IPS DF 6.9 (cell line): ENCODE measurements at regions not wholly inside any gene's neighbourhood (a gene's known extent, or its start where the extent isn't known, plus 50 kb on each side); places are given as distances from the start of the nearest gene placed in this dataset.

Source experiments
- DNase-seq: peaks from one replicate; pipeline ENCODE4 v3.0.0-alpha.2; 2013; ENCODE audit warnings: low read depth, low spot score
- H3K27ac ChIP-seq: one replicate; pipeline ENCODE4 v1.5.1; 2013; ENCODE audit warnings: low read length, control low read depth
- H3K27me3 ChIP-seq: 2 replicates; pipeline ENCODE4 v1.6.1; 2013; ENCODE audit warnings: mild to moderate bottlenecking, low read length; ENCODE audit not compliant: control insufficient read depth, insufficient read depth
- H3K36me3 ChIP-seq: 2 replicates; pipeline ENCODE4 v1.6.1; 2013; ENCODE audit warnings: low read length; ENCODE audit not compliant: control insufficient read depth, insufficient read depth
- H3K4me1 ChIP-seq: 2 replicates; pipeline ENCODE4 v1.6.1; 2013; ENCODE audit warnings: low read length; ENCODE audit not compliant: control insufficient read depth, insufficient read depth
- H3K4me3 ChIP-seq: 2 replicates; pipeline ENCODE4 v1.5.1; 2013; ENCODE audit warnings: mild to moderate bottlenecking, low read length
- H3K9me3 ChIP-seq: 2 replicates; pipeline ENCODE4 v1.6.1; 2013; ENCODE audit warnings: low read length, inconsistent platforms; ENCODE audit not compliant: control insufficient read depth, insufficient read depth
- WGBS: extraction: QIAGEN DNeasy Blood & Tissue Kit; methylation state at CpG from one replicate; pipeline ENCODE4 v1.1.7; 2013; ENCODE audit warnings: mixed read lengths, missing lambda C conversion rate; ENCODE audit not compliant: insufficient read length, insufficient coverage; 5-methylcytosine and 5-hydroxymethylcytosine counted together

DNA sequence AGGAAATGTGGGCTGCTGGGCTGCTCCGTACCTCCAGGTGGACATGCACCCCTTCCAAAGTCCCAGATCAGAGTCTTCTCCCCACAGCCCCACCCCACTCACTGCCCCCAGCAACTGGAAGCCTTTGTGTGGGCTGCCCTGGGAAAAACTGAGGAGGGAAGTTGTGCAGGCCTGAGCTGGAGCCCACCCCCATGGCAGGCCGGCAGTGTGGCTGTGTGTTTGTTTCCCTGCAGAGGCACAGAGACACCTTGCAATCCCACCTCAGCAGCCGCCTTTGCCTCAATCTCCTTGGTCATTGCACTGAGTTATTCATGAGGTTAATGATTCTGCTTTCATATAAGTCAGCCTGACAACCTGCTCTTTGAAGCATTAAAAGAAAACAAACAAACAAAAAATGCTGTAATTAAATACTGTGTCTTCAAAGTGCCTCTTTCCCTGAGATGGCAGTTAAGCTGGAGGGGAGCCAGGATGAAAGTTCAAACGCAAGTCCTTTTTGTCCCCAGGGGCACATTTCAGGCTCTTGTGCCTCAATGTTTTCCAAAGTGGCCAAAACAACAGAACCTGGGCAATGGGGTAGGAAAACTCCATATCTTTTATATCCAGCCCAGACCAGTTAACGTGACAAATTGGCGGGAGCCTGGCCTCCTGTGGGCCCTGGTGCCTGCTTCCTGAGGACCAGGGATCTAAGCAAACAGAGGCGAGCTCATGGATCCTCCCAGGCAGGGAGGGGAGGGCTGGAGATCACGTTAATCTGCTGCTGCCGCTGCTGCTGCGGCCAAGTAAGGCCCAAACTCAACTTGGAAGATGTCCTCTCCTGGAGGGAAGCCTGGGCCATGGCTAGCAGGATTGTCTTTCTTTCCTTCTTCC, 51.9 kb upstream of the TSPAN11 start:
- Histone ChIP-seq H3K36me3 (no peaks in the 10 kb centered on the region), H3K27me3 (no peaks in the 10 kb centered on the region), H3K4me1 (no peaks in the 10 kb centered on the region; the same call in 1 of the 2 replicates), H3K4me3 (no peak overlapping the region), H3K27ac (no peak overlapping the region), H3K9me3 (no peaks in the 10 kb centered on the region)
- WGBS = no CpG with 5 or more reads among the region's 10 CpGs
- no peak for DNase-seq

DNA sequence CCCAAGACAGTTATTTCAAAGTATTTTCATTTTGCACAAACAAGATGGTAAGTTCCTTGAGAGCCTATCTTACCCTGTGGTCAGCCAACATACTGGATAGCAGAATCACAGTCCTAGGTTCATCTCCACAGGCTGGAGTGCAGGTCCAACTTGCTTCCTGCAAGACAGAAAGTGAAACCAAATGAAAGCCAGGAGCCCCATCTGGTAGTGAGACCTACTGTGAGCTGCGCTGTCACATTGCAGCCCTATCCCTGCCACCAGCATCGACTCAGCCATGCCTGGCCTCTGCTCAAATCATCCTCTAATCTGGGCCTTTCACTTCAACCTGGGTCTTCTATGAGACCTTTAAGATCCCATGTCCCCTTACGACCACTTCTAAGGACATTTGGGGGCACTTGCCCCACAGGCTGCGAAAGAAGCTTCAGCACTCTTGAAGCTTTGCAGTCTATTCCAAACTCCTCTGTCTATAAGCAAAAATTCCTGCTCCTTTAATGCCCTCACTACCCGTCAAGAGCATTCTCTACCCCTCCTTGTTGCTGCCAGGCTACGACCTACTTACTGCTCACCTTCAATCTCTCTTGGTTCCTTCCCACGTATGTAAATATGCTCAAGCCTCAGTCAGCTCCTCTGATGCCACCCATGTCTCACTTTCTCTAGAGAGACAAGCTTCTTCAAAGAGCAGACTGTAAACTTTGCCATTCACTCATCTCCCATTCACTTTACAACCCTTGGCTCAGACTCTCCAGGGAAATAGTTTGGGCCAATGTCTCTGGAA, 55.9 kb upstream of the TSPAN11 start:
- Histone ChIP-seq H3K36me3 (no peaks in the 10 kb centered on the region), H3K27ac (no peak overlapping the region), H3K9me3 (no peaks in the 10 kb centered on the region), H3K27me3 (no peaks in the 10 kb centered on the region), H3K4me3 (no peak overlapping the region), H3K4me1 (no peaks in the 10 kb centered on the region; the same call in 1 of the 2 replicates)
- DNase-seq = no peak
- WGBS = no CpG with 5 or more reads among the region's 7 CpGs

DNA sequence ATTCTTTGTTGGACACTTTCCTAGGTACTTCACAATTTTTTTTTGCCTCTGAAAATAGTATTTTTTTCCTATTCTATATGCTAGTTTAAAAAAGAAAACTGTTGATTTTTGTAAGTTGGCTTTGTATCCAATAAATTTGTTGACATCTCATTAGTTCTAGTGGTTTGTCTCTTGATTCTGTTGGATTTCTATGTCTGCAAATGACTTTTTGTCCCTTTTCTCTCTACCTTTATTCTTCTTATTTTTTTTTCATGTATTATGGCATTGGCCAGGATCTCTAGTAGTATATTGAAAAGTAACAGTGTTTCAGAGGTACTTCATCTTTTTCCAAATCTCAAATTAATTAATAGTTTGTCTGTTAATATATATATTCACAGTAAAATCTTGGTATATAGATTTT, 59.1 kb upstream of the TSPAN11 start:
- no peak overlapping the region for H3K27ac ChIP-seq
- no peaks in the 10 kb centered on the region for H3K36me3 ChIP-seq
- no peaks in the 10 kb centered on the region for H3K4me1 ChIP-seq
- H3K9me3 ChIP-seq = no peaks in the 10 kb centered on the region
- DNase-seq = no peak
- H3K4me3 ChIP-seq = no peak overlapping the region
- no peaks in the 10 kb centered on the region for H3K27me3 ChIP-seq

DNA sequence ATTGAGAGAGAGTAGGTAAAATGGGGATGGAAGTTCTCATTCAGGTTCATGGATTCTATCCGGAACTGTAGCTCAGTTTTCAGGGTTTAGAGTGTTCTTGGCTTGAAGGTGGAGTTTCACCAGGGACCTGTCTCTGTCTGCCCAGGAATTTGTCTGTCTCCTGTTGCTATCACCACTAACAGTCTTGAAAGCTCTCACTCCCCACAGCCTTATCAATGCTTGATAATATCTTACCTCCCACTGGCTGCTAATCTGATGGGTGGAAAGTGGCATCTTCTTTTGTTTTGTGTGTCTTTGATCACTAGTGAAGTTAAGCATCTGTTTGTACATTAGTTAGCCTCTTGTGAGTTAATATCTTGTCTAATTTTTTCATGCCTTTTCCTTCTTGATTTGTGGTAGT, 60.3 kb upstream of the TSPAN11 start:
- Histone ChIP-seq H3K27ac (no peak overlapping the region), H3K36me3 (no peaks in the 10 kb centered on the region), H3K4me3 (no peak overlapping the region), H3K27me3 (no peaks in the 10 kb centered on the region), H3K4me1 (no peaks in the 10 kb centered on the region), H3K9me3 (no peaks in the 10 kb centered on the region)
- no peak for DNase-seq
- no CpG with 5 or more reads among the region's 1 CpG for WGBS

DNA sequence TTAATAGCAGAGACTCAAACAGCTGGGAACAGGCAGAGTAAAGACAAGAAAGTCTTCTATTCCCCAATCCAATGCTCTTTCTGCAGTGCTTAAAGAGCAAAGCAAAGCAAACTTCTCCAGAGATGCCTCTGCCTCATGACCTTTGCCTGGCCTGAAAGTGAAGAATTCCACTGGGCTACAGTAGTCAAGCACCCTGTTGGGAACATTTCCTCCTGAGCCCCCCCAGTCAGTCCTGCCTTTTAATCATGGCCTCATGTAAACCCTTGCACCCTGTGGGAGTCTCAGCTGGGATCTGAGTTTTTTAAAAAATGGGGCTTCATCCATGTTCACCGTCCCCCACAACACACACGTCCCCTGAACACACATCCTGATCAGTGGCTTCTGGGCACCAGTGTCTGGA, 62.7 kb upstream of the TSPAN11 start:
- no peak overlapping the region for H3K4me3 ChIP-seq
- H3K36me3 ChIP-seq = no peaks in the 10 kb centered on the region
- H3K9me3 ChIP-seq = no peaks in the 10 kb centered on the region
- H3K27me3 ChIP-seq = no peaks in the 10 kb centered on the region
- no peaks in the 10 kb centered on the region for H3K4me1 ChIP-seq
- no peak for DNase-seq
- H3K27ac ChIP-seq = no peak overlapping the region
- no CpG with 5 or more reads among the region's 2 CpGs for WGBS

DNA sequence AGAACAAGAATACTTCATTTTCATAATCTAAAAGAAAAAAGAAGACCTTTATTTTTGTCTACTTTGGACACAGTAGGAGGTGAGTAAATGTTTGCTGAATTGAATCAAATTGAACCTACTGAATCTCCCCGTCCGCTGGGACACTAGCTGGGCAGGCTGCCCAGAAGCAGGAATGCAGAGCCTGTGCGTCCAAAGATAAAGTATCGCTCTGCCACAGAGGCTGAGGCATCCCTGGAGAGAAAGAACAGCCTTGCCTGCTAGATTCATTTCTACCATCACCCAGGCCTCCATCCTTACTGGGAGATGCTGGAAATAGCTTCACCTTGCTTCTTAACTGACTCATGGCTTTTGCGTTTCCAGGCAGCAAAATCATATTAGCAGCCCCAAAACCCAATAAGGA, 64.1 kb upstream of the TSPAN11 start:
- Histone ChIP-seq H3K27ac (no peak overlapping the region), H3K4me1 (no peaks in the 10 kb centered on the region), H3K36me3 (no peaks in the 10 kb centered on the region), H3K4me3 (no peak overlapping the region), H3K9me3 (no peaks in the 10 kb centered on the region), H3K27me3 (no peaks in the 10 kb centered on the region)
- no peak for DNase-seq
- WGBS = no CpG with 5 or more reads among the region's 5 CpGs

DNA sequence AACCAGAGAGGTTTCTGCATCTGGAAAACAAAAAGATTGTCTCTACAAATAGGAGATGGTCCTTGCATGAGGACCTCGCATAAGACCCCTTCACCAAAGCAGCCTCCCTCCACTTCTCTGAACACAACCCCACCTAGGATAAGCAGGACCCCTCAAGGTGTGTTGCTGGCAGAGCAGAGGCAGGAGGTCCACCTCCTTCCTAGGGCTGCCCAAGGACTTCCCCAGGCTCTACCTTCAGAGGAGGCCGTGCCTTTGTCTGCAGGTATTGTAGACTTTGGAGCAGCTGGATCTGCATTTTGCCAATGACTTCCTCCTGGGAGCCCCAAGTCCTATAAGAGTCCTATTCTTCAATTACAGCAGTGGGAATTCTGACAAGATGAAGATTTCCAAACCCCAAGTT, 67.3 kb upstream of the TSPAN11 start:
- Histone ChIP-seq H3K9me3 (no peaks in the 10 kb centered on the region), H3K27me3 (no peaks in the 10 kb centered on the region), H3K4me1 (no peaks in the 10 kb centered on the region), H3K36me3 (no peaks in the 10 kb centered on the region), H3K27ac (no peak overlapping the region), H3K4me3 (no peak overlapping the region)
- no CpG with 5 or more reads among the region's 2 CpGs for WGBS
- DNase-seq = no peak

DNA sequence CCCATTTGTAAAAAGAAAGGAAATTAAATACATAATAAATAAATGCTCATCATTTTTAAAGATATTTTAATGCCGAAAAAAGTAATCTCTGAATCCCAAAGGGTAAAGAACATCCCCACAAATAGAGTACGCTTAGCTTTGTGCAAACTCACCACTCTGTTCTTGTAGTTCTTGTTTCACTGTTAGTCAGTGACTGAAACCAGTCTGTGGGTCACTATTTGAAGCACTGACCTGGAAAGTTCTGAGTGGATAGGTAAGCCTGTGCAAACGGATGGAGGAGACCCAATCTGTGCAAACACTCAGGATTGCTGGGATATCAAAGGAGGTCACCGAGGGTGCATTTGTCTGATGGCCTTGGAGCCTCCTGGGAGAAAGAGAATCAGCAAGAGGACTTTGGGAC, 68.1 kb upstream of the TSPAN11 start:
- DNase-seq = no peak
- no CpG with 5 or more reads among the region's 4 CpGs for WGBS
- H3K4me3 ChIP-seq = no peak overlapping the region

DNA sequence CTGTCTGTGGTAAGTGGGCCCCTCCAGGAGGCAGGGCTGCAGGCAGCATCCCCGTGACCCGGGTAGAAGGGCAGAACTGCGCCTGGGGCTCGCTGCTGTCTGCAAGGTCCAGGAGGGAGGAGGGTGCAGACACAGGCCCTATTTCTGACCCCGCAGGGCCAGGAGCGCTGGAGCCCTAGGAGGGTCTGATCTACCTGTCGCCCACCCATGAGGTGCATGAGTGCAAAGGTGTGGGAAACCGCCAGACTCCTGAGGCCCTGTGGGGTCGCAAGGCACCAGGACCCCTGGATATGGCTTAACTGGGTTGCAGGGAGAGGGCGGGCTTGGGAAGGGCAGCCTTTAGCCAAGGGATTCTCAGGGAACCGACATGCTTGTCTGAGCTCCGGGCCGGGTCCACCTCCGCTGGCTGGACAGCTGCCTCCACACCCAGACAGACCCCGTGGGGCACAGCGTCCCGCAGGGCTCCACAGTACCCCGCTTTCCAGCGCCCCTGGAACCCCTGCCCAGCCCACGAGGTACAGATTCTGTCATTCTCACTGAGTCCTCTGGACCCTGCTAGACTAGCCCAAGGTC, 72.9 kb upstream of the TSPAN11 start:
- no peak for DNase-seq

More for the DNA sequence above, 68.1 kb upstream of the TSPAN11 start:
- Histone ChIP-seq H3K4me1 (no peaks in the 10 kb centered on the region), H3K27me3 (no peaks in the 10 kb centered on the region), H3K9me3 (no peaks in the 10 kb centered on the region), H3K36me3 (no peaks in the 10 kb centered on the region), H3K27ac (no peak overlapping the region)

DNA sequence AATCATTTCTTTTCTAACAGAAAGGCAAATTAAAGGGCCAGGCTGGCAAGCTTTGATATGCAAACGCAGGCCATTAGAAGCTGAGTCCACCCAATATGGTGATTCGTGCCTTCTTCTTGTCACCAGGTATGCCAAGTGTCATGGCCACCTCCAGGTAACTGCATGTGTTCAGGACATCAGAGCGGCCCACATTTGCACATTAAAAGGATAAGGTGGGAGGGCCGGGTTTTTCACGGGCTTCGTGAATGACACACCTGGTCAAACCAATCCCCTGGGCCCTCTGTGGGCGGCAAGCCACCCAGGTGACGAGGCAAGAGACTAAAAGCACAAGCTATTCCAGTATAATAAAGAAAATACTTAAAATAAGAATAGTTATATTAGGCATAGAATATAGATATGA, 75.9 kb upstream of the TSPAN11 start:
- no peak overlapping the region for H3K27ac ChIP-seq
- peaks cover 1% of the 10 kb centered on the region; the same call in 1 of the 2 replicates for H3K4me1 ChIP-seq
- H3K27me3 ChIP-seq = no peaks in the 10 kb centered on the region
- H3K36me3 ChIP-seq = no peaks in the 10 kb centered on the region
- H3K9me3 ChIP-seq = no peaks in the 10 kb centered on the region
- DNase-seq = no peak
- WGBS = no CpG with 5 or more reads among the region's 8 CpGs
- no peak overlapping the region for H3K4me3 ChIP-seq

More for the DNA sequence above, 72.9 kb upstream of the TSPAN11 start:
- WGBS = no CpG with 5 or more reads among the region's 20 CpGs
- peaks cover 1% of the 10 kb centered on the region; the same call in 1 of the 2 replicates for H3K4me1 ChIP-seq
- H3K36me3 ChIP-seq = no peaks in the 10 kb centered on the region
- H3K27me3 ChIP-seq = no peaks in the 10 kb centered on the region
- H3K27ac ChIP-seq = no peak overlapping the region
- no peak overlapping the region for H3K4me3 ChIP-seq
- no peaks in the 10 kb centered on the region for H3K9me3 ChIP-seq
